SHP77 (cell line): ENCODE measurements at regions not wholly inside any gene's neighbourhood (a gene's known extent, or its start where the extent isn't known, plus 50 kb on each side); places are given as distances from the start of the nearest gene placed in this dataset.

Experiments used
- DNase-seq, 2 experiments: peaks; one replicate each; lab custom pipeline; 2025; lab: John Stamatoyannopoulos, UW

DNA sequence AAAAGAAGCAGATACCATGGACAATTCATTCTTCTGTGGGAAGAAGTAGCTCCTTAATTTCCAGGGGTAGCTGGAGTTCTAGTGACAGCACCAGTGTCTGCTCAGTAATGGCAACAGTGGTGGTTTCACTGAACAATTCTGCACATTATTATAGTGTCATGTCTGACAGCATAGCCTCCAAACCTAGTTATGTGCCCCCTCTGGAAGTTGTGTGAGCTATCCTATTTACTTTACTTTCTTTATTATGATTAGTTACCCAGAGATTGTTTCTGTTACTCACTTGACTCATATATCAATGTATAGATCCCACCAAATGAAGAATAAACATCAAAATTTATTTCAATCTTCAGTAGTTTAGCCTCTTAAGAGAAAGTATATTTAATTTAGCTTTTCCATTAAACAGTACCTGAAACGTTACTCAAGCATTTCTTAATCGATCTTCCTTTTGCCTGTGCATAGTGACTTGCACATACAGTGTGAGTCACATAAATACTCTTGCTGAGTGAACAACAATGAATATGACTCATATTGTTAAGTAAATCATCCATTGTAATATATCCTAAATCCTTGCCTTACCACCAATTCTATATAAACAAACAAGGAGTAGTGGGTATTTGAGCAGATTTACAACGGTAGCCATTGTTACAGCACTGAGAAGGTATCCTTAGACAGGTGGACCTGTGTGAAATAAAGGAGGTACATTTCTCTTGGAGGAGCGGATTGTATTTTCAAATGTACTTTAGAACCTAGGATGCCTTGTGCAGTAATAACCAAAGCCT lies 534.7 kb downstream of the ANKRD50 start:
- no peak for DNase-seq

DNA sequence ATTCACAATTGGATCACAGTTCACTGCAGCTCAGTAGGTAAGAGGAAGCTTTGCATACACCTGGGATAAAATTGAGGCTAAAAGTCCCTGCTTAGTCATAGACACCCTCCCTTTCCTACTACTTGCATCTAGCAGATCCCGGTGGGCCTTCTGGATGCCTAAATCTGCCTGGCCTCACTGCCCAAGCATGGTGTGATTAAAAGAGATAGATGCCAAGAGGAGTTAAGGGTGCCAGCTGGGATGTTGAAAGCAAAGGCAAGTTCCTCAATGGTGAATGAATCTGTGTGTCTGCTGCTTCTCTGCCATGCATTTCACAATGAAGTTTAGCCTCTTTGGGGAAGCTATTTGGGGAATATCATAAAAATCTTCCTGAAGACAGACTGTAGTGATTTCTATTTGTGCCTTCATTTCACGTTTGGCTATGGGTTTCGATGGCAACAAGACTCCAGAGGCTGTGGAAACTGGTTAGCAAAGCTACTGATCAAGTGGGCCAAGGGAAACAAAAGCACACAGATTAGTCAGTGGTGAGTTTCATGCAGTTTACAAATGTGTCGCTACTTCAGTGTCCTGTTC lies 534.0 kb downstream of the ANKRD50 start:
- DNase-seq, result no peak

DNA sequence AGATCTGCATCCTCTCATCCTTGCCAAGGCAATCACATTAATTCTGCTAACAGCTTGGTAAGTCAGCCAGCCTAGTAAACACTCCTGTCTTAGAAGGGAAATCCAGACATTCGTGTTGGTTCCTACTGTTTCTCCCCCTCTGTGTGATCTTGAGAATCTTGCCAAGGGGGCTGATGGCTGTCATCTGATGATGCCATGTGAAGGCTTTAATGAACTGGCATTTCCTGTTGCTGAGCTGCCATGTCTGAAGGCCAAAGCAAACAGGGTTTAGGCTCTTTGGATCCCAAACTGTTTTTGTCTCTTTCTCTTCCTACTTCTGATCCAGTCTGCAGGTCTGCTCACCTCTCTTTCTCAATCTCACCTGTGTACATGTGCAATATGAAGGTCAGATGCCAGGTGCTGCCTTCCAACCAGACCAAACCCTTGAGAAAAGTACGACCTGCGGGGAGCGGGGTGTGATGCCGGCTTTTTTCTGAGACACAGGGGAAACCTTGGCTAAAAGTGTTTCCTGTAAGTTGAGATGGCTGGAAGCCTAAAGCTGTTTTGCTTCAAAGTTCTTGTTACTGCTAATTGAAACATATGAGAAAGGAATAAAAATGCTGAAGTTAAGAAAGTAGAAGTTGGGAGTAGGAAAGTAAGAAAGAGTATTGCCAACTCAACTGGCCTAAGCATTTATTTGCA lies 532.9 kb downstream of the ANKRD50 start:
- DNase-seq, result no peak

DNA sequence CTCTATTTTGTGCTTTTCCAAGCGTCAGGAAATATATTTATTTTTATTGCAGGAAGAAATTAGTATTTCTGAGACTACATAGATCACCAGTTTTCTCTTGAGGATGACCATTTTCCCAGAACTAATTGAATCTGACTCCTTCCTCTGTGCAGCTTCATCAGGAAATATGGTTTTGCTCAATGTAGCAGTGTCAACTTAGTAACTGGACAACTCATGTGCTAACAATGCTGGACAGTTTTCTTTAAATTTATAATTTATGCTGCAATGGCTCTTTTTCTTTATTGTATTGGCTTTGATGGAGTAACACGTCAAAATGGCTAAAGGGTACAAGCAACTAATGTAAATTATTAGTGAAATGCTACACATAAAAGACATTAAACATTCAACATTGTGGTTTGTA lies 531.5 kb downstream of the ANKRD50 start:
- DNase-seq, result no peak

DNA sequence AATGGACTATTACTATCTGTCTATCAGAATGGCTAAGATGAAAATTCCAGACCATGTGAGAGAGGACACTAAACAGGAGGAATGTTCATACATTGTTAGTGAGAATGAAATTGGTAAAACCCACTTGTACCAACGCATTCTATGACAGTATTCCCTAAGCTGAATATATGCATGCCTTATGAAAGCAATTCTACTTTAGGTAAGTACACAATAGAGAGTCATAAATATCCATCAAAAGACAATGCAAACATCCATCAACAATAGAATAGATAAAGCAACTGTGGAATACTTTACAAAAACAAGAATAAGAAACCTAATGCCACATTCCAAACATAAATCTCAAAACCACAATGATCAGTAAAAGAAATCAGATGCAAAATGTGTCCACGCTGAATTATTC lies 529.3 kb downstream of the ANKRD50 start:
- DNase-seq, result no peak

DNA sequence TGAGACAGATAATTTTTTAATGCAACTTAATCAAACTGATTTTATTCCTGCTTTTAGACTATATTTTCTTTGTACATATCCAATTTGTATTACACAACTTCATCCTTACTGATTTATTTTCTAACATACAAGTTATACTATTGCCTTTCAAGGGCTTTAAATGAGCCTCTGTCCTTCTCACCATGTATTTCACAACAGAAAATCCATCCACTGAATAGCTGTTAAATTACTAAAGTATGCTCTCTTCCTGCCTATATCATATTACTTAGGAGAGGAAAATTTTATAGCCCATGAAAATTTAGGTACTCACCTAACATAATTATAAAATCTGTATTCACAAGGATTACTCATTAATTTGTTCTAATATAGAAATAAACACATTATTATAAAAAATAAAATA lies 528.6 kb downstream of the ANKRD50 start:
- no peak for DNase-seq

DNA sequence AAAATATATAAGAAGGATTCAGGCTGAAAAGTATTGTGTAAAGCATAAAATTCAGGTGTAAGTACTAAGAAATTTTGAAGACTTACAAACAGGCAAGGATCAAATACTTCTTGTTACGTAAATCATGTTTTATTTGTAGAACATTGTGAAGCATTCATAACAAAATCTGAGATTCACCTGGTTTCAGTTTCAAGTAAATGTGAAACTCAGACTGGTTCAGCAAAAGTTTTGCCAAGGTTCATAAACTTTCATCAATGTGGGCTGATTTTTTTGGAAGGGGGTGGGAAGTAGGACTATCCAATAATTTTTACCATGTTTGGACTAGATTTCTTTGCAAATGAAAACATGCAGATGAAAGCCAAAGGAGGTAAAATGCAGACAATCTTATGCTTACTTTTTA lies 527.7 kb downstream of the ANKRD50 start:
- DNase-seq, result no peak

DNA sequence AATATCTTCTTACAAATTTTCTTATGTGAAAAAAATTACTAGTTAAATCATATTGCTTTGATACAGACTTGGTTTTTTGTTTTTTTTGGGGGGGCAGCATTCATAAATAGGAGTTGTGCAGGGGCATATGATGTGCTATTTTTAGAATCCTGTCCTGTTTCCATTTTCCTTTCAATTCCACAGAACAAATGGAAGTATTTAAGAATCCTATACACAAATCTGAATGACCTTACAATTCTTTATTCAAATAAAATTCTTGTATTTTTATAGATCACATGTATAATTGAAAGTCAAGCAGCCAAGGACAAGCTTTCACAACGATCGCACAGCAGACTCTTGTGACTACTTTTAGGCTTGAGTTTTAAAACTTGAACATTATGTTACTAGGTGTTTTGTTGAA lies 523.9 kb downstream of the ANKRD50 start:
- DNase-seq, result no peak

DNA sequence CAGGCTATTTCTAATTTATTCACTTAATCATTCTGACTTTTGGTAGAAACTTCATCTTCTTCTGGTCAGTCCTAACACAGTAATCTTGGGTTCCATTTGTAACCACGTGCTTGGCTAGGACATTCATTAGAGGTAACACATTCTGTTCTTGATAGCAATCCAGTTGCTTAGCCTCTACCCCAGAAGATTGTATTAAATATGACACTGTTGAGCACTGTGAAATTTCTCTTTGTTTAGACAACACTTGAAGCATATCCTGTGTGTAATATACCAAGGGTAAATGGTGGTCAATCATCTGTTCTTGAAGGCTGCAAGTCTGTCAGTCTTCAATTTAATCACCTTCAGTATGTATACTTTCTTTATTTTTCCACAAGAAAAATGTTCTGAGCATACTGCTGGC lies 523.0 kb downstream of the ANKRD50 start:
- no peak for DNase-seq

DNA sequence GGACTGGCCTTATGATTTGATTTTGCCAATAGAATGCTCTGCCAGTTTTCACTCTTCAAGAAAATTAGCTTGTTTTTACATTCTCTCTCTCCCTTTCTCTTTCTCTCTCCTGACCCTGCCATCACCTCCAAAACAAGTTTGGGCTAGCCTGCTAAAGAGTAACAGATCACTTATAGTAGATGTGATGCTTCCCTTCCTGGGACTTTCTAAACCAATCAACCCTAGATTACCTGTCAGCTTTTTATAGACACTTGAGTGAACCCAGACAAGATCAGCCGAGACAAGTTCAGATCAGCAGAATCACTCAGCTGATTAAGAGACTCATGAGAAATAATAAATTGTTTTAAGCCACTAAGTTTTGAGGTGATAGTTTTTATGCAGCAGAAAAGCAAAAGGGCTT lies 521.2 kb downstream of the ANKRD50 start:
- DNase-seq, result no peak

DNA sequence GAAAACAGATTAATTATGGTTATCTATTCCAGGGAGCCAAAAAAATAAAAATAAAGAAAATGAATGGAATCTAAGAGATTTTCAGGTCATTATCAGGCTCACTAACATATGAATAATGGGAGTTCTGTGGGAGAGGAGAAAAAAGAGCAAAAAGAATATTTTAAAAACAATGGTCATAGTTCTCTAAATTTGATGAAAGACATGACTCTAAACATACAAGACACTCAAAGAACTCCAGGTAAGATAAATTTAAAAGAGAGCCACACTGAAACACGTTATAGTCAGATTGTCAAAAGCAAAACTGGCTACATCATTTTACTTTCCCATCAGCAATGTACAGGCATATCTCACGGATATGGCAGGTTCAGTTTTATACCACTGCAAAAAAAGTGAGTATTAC lies 520.0 kb downstream of the ANKRD50 start:
- no peak for DNase-seq

DNA sequence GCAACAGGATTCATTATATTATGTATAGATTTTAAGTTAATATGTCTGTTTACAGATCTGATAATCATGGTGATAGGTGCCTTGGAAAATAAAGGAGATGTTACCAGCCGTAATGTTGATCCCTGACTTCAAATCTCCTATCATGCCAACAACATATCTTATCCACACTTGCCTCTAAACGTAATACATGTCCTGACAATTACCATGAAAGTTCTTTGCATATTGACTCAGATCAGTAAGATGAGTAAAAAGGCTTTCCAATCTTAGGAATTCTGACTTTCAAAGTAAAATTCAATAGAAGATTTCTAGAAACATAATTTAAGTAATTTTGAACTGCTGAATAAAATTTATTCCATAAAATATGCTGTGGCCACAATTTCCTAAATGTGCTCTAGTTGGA lies 513.3 kb downstream of the ANKRD50 start:
- DNase-seq, result no peak

DNA sequence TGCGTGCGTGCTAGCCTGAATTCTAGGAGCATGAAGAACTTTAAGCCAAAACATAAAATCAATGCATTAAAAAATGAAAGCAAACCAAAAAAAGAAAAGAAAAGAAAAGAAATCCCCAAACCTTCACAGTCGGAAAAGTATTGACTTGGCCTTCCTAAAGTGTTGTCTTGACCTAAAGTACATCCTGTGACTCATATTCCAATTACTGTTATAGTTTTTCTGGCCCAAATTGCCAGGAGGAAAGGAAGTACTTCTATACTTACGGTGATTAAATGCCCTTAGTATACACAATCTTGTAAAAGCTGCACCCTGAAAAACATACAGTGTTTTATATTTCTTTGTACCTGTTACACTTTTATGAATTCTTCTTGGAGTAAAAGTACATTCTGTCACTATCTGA lies 512.8 kb downstream of the ANKRD50 start:
- no peak for DNase-seq

DNA sequence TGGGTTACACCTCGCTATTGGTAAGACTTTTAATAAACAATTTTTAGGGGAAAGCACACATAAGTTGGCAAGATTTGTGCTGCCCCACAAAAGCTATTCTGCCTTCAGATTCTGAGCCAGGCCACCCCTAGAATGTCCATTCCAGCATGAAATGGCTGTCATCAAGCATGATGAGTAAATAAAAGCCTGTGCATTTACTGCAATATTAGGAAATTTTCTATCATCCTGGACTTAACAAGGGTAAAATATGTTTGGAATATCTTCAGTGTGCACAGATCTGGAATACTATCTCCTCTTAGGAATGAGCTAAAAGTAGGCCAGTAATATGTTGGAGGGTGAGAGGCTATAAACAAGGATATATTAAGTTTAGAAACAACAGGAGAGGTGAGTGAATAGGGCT lies 510.9 kb downstream of the ANKRD50 start:
- DNase-seq, result no peak

DNA sequence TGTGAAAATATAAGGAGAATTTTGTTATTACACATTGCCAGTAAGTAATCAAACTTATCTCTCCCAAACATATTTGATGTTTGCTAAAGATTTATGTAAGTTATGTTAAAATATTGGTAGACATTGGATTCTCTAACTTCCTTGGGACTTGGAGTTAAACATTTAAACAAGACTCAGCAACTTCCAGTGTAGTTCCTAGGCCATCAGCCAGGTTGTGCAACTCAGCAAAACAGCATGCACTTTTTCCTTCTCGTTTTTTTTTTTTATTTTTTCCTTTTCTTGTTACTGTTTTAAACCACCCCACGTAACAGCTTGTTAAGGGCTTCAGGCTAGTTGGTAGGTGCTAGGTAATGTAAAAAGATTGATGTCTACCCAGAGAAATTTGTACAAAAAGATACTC lies 510.4 kb downstream of the ANKRD50 start:
- DNase-seq, result no peak

DNA sequence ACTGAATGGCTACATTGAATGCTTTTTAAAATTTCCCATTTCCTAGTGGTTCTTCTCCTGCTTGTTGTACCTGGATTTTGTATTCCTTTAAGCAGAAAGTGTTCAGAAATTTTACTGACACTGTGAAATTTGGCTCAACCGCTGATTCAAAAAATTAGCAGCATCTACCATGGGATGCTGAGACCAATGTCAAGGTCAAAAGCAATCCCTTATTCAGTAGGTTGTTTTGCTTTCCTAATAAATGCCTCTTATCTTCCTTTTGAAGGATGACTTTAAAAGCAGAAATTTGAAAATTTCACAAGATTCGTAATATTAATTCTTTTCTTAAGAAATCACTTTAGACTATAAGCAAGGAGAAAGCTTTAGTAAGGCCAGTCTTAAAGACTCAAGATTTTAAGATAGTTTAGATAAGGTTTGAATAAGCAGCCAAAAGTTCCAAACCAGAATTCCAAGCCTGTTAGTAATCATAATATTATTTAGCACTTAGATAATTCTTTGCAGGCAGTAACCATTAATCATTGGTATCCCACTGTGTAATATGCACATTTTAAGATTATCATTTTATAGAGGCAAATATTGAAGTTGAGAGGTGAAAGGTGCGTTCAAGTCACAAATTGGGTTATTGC lies 508.8 kb downstream of the ANKRD50 start:
- no peak for DNase-seq

DNA sequence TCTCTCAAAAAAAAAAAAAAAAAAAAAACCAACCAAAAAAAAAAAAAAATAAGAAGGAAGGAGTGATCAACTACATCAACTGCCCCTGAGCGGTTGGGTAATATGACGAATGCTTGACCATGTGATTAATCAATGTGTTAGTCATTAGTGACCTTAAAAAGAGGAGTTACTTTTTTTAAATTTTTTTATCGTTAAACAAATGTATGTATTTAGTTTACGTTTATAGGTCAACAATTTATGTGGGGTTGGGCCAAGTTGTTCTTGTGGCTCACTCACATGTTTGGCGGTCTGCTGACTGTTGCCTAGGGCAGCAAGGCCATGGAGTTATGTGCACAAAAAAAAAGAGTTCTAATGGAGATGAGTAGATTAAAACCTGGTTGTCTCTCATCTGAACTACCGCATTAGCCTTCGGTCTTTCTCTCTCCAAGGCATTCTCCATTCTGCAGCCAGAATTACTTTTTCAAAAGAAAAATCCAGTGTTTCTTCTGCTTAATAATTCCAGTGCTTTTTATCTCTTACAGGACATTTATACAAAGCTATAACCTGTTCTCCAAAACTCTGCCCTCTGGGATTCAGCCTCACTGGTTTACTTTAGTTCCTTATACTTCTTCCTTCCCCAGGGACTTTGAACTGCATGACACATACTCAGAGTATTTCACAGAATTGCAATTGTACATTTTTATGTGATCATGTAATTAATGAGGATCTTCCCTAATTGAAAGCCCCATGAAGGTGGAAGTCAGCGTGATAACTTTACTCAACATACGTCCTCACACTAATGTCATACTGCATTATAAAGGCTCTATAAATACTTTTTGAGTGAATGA lies 505.5 kb downstream of the ANKRD50 start:
- DNase-seq, result no peak

DNA sequence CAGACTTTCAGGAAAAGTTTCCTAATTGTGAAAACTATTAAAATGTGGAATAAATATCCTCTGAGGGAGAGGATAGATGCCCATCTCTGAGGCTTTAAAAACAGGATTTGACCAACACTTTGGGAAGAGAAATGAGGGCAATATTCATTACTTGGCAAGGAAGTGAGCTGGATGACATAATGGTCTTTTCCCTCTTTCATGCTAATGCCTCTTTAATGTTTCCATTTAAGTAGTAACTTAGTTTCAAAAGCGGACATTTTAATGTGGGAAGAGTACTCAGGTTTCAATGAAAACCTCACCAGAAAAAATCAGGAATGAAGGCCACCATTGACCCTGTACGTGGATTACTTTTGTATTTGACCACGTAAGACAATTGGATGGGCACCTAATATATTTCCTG lies 503.3 kb downstream of the ANKRD50 start:
- DNase-seq, result no peak

DNA sequence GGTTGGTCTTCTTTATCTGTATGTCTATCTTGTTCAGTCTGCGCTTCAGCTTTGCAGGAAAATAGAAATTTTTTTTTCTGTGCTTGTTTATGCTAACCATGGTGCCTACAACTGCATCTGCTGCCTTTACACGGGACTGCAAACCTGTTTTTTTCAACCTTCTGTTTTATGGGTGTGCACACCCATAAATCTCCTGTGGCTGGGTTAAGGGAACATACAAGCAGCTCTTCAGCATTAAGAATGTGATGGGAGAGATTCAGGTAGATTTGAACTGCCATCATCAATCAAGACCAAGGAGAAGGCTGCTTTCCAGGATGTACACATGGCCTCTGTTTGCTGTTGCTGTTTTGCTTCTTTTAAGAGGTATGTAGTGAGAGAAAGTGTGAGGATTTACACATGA lies 502.9 kb downstream of the ANKRD50 start:
- no peak for DNase-seq

DNA sequence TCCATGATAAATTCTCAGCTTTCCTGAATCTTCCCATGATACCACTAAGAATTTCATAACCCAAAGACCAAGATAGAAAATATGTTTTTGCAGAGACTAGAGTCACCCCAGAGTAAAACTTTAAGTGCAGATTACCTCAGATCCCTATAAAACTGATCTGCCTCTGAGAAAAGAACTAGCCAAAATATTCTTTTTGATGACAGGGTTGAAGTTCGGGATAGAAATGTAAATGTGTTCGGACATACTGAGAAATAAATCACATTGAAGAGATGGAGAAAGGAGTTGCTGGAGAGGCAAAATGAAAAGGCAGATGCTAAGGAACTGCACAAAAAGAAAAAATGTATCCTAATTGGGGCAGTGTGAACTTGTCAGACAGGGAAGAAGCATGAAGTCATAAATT lies 501.8 kb downstream of the ANKRD50 start:
- no peak for DNase-seq

DNA sequence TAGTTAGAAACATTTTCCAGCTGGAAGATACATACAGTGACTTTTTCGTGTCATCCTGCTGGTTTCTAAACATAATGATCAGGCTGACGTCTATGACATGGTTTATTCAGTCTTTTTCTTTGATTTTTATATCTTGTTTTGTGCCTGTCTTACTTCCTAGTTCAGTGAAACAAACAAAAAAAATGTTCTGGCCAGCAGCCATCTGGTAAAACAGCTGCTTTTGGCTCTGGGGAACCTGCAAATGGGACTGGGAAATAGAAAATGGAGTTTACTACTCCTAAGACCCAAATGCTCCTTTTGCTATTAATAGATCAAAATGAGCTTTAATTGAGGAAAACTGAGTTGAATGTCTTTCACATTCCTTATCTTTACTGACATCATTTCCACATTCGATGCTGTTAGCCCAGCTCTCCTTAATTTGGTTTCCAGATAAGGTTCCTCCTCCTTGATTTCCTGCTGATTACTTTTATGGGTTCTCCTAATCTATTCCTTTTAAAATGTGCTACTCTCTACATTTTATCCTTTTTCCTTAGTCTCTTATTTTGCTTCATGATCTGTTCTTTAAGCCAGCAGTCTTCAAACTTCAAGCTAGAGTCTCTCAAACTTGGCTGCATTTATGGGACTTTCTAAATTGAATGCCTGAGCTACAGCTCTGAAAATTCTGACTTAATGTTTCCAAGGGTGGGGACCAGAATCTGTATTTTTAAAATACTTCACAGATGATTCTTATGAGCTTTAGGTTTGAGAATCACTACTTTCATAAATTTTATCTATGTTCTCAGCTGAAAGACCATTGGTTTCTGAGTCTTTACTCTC lies 499.5 kb downstream of the ANKRD50 start:
- no peak for DNase-seq
